GF-D8 (cell line): ENCODE measurements at regions not wholly inside any gene's neighbourhood (a gene's known extent, or its start where the extent isn't known, plus 50 kb on each side); places are given as distances from the start of the nearest gene placed in this dataset.

Experiments used
- DNase-seq: peaks from one replicate; lab custom pipeline; 2025; lab: John Stamatoyannopoulos, UW

DNA sequence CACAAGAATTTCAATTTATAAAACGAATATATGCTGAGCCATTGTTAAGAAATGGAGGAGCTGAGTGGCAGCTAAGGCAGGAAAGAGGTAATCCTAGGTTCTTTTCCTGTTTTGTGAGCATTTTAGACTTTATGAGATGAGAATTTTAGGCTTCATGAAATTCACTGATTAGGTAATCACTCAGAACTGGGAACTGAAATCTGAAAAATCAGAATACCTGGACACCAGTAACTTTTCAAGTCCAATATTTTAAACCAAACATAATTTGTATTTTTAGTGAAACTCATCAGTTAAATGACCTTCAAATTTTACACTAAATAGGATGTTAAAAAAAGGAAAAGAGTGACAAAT is 389.9 kb downstream of the HTR1B start:
- DNase-seq, result no peak

DNA sequence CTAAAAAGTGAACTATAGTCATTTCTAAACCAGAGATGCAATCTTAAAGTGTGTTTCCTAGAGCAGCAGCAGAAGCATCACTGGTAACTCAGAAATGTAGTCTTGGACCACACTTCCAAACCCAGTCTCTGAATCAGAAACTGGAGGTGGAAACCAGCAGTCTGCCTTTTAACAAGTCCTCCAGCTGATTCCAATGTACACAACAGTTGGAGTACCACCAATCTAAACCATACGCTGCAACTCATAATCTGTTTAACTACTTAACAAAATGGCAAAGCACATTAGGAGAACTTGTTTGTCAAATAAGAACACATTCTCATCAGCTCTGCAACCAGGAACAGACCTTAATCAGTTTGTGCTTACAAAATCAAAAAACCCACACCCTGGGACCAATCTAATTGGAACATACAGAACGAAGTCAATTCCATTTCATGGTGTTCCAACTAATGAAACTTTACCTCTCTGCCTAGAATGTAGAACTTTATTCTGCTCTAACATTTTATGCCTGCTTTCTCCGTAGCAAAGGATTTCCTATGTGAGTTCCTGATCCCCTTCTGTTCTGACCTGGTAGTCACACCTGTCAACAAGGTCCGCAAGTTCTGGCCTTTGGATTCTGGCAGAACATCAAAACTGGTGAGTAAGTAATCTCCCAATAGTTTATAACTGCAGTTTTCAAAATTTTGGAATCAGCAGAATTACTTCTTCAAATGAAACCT is 390.4 kb downstream of the HTR1B start:
- DNase-seq, result no peak

DNA sequence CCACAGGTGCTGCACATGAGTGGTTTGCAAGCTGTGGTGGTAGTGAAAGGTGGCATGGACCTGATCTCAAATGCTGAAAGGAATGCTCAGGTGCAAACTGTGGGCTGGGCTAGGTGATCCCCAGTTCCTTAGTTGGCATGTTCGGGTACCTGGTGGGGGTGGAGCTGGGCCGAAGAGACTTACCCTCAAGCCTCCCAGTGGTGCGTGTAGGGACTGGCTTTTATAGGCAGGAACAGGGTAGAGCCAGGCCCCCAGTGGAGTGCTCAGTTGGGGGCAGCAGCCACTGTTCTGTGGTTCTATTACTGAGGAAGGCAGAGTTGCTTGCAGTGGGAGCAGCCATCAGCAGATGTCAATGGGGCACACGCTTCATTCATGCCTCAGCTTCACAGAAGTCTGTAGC is 399.8 kb downstream of the HTR1B start:
- no peak for DNase-seq

DNA sequence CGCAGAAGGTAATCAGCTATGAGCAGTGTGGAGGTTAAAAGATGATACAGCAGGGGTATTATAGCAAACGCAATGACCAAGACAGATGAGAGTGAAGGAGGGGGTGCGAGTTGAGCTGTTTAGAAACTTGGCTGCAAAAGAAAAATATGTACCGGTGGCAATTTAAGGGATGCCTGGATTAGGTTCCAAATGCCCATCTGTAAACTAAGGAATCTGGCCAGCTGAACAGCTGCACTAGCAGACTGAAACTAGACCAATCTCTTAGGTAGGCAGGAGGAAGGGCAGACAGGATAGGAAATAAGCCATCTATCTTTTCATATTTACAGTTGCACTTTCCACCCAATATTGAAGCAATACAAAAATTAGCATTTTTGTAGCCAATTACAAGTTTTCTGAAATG is 407.6 kb downstream of the HTR1B start:
- no peak for DNase-seq

DNA sequence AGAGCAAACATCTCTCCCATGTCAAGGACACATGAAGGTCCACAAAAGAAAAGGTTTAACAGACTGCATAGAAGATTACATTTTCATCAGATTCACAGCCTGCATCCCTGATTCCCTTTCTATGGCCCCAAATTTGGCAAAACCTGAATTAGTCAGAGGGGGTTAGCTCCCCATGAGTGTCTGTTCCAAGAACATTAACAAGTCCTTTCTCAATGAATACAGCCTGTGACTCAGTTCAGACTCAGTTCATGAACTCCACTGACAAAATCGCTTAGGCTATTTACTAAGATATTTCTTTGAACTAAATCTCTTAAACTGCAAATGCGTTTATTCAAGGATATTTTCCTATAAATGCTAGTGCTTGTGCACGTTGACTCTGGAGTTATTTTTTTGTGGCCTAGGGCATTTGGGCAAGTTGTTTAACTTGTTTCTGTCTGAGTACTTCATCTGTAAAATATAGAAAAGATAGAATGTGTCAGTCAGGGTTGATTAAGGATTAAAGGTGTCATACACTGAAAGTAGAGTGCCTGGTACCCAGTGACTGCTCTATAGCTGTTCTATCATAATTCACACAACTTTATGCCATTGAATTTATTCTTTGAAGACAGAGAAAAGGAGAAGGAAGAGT is 422.6 kb downstream of the HTR1B start:
- DNase-seq, result no peak

DNA sequence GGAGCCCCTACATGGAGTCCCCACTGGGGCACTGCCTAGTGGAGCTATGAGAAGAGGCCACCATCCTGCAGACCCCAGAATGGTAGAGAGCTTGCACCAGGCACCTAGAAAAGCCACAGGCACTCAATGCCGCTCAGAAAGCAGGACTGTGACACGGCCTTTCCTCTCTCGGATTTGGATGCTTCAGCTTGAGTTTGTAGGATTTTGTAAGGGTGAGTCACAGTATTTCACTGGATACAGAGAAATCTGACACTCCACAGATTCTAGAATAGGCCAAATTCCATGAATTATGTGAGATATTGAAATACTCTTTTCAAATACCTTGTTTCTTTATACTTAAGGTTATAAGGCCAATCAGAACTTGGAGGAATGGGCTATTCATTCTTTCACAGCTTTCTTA is 424.5 kb downstream of the HTR1B start:
- no peak for DNase-seq

DNA sequence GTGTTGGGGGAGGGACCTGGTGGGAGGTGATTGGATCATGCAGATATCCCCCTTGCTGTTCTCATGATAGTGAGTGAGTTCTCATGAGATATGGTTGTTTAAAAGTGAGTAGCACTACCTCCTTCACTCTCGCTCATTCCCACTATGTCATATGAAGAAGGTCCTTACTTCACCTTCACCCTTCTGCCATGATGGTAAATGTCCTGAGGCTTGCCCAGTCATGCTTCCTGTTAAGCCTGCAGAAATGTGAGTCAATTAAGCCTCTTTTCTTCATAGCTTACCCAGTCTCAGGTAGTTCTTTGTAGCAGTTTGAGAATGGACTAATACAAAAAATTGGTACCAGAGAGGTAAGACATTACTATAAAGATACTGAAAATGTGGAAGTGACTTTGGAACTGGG is 425.9 kb downstream of the HTR1B start:
- no peak for DNase-seq

DNA sequence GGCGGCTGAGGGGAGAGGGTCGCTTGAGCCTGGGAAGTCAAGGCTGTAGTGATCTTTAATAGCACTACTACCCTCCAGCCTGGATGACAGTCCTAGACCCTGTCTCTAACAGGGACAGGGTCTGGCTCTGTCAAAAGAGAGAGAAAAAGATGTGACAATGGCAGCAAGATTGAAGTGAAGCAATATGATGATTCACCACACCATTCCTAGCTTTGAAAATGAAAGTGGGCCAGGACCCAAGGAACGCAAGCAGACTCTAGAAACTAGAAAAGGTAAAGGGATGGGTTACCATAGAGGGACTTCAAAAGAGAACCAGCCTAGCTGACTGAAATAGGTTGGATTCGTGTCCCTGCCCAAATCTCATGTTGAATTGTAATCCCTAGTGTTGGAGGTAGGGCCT is 426.9 kb downstream of the HTR1B start:
- DNase-seq, result no peak

DNA sequence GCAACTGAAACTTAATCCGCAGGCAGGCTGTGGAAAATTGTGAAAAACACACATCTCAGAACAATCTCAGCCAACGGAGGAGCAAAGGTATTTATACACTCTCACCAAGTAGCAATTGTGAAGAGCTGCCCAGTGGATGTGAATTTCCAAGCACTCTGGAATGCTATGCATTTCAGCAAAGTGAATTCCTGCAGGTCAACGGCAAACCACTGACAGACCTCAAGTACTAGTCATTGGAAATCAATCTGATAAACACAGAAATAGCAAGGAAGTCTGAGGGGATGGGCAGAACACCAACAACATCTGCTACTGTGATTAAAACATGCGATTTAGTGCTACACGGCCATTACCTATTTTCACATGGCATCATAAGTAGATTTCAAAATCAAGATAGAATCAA is 429.1 kb downstream of the HTR1B start:
- no peak for DNase-seq

DNA sequence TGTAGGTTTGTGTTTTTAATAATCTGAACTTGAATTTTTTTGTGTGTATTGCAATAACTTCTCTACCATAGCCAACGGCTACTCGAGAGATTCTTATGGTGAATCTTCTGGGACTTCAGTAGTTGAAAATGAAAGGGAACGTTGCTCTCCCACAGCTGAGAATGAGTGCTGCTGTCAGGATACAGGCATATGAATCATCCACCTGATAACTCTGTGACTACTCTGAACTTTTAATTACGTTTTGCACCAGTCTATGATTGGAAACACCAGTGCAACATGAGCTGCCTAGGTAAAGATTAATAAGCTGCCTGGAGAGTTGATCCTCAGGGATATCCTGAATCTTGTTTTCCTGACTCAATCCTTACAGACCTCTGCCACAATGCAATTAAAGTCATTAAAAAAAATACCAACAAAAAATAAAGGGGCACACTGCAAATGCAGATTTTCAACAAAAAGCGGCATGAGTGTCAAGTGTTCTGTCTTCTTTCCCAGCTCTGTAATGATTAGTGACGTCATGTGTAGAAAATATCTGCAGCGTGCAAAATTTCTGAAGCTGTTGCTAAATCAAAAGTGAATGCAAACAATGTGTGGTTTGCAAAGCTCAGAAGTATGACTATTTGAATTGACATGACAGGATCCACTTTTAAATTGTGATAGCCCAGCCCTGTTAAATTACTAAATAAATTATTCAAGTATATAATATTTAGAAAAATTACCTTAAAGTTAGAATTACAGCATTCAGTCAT is 432.2 kb downstream of the HTR1B start:
- DNase-seq, result no peak

DNA sequence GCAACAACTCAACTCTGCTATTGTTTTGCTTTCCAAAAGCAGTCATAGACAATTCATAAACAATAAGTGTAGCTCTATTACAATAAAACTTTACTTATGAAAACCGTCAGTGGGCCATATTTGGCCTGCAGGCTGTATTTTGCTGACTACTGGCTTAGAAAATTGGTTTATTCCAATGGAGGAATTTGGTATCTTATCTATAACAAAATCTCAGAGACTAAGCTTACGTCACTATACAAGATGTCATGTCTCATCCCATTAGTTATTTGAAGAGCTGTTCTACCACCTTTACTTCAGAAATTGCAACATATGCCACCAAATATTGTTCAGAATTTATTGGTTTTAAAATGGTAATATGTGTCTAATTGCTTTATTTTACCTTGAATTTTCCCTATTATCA is 436.9 kb downstream of the HTR1B start:
- no peak for DNase-seq

DNA sequence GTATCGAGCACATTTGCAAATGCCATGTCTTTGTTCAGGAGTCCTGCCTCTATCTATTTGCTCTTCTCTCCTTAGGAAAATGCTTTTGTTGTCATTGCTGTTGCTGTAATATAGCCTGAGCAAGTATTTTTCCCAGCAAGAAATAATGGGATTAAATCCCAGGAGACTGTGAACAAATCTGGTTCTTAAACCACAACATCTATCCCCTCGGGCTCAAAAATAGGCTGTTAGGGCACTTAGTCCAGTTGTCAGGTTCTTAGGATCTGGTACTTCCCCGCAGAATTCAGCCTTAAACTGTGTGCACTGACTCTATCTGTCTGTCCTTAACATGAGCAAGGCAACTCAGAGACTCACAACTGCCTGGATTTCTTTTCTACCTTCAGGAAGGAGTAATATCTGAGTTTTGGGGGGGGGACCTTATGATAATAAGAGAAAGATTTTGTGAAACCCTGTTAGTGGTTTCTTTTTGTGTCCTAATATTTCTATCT is 437.5 kb downstream of the HTR1B start:
- no peak for DNase-seq

DNA sequence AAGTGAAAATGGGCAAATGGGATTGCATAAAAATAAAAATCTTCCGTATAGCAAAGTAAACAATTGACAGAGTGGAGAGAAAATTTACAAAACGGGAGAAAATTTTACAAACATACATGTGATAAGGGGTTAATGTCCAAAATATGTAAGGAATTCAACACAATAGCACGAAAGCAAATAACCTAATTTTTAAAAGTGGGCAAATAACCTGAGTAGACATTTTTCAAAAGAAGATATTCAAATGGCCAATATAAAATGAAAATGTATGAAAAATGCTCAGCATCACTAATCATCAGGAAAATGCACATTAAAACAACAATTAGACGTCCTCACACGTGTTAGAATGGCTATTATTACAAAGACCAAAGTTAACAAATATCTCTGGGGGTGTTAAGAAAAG is 441.5 kb downstream of the HTR1B start:
- DNase-seq, result no peak

DNA sequence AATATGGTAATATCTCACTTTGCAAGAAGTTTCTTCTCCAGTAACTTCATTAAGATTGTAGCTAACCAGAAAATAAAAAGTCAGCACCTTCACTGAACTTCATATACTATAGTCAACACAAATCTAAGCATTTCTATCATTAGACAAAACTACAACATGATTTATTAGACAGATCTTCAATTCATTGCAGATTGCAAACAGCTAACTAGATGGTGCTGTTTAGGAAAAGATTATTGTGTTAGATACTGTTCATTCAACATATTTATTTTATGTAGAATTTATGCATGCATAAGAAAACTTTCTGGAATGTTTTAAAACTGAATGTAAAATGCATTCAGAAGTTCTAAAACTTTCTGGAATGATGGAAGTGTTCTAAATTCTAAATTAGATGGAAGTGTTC is 442.1 kb downstream of the HTR1B start:
- DNase-seq, result no peak

DNA sequence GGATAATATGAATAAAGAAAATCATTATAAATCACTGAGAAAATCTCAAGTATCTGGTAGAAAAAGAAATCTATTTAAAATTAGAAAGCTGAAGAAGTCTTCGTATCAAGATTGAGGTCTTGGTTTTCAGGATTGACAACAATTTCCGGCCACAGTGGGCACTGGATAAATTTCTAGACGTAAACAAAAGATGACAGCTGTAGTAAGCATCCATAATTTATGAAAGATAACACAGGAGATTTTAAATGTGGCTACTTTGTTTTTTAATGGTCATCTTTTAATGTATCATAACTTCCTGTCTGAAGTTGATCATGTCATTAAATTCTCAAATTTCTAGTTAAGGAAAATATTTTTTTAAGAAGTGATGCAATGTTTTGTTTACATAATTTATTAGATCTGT is 444.2 kb downstream of the HTR1B start:
- DNase-seq, result no peak

DNA sequence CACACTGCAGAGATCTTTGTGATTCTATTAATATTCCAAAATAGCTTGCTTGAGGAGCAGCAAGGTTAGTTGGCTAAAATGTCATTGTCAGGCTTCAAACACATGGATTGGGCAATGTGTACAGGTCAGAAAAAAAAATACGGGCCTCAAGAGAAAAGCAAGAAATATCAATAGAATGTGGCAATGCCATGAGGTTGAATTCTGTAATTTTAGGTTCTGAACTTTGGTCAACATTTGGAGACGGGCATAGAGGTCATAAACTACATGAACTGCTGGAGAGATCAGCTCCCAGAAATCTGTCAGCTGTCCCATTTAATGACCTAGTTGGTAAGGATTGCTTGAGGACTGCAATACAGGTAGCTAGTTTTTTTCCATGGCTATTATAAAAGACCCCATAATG is 445.8 kb downstream of the HTR1B start:
- DNase-seq, result no peak

DNA sequence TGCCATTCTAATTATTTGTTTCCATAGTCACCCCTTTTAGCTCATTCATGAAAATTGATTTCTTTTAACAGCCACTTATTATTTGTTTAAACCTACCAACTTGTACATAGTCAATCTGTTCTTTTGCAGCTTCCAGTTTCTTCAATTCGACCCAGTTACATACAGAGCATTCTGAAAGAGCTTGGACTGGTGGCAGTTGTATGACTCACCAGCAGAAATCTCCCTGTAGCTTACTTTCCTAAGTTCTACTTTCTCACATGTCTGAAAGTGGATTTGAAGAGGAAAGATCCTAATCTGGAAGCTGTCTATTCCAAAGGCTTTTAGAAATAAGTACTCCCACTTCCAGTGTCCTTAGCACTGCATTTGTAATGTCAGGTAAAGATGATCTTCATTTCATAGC is 447.9 kb downstream of the HTR1B start:
- DNase-seq, result no peak

DNA sequence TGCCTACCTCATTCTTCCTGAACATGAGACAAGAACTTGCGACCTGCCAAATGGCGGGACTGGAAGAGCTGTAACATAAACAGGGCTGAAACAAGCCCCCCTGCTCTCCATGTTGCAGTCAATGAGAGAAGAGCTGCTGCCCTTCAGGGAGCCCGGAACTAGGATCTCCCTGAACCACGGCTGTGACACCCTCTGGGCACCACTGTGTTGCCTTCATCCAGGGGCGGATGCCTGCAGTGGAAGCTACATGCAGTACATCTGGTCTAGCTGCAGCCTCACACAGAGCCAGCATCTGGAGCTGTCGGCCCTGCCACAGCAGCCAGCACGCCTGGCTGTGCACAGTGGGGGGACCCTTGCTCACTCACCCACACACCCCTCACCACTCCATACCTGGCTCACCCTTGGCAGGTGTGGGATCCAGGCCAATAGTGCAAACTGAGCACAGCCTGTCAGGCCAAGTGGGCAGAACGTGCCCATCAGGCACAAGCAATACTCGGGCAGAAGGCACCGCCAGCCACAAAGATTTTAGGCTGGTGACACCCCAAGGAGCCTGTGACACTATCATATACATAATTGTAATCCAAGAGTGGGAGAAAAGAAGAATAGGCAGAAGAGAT is 451.3 kb downstream of the HTR1B start:
- no peak for DNase-seq

DNA sequence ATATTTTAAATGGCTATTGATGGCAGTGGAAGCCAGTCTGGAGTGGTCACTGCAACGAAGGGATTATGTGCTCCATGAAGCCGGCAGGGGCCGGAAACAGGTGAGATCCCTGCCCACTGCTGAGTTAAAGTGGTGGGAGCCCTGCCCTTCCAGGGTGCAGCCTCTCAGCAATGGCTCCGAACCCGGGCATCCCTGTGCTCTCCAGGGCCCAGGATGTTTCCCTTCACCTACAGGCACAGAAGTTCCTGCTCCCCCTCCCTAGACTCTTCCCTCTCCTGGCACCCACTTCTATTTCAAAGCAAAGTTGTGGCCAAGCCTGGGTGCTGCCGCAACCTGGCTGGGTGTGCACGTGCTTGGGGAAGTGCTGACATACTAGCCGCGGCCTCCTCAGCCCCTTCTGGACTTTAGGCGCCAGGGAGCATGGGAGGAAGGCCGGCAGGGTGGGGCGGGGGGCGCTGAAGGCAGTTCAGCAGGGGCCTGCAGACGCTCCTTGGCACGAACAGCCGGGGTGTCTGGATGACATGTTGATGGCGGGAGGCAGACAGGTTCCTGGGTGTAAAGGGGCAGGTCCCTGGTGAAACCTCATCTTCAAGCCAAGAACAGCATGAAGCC is 452.3 kb downstream of the HTR1B start:
- no peak for DNase-seq

DNA sequence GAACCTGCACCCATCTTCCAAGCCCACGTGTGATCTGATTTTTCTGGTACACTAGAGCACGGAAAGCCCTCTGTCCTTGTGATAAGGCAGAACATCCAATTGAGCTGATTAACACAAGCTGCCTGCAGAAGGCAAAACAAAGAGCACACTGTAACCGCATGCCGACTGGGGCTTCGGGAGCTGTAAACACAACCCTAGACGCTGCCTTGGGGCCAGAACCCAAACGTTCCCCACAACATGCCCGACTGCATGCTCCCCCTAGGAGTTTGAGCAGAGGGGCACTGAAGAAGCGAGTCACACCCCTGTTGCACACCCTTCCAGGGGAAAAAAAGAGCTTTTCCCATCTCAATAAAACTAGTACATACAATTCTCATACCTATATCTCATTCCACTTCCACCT is 470.7 kb downstream of the HTR1B start:
- no peak for DNase-seq

DNA sequence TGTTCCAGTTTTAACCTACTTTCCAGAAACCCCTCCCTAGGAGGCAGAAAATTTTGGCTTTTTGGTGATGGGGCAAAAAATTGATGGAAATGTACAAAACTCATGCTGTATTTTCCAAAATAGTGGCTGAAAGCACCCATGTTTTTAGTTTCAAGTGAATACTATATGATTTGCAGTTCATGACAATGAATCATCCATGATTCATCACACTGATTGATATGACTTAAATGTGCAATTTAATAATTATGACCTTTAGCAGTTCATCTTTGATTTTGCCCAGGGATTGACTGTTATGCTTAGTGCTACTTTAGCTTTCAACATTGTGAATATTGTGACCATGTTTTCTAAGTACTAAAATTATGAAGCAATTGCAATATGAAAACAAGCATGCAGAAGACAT is 478.7 kb downstream of the HTR1B start:
- DNase-seq, result no peak

DNA sequence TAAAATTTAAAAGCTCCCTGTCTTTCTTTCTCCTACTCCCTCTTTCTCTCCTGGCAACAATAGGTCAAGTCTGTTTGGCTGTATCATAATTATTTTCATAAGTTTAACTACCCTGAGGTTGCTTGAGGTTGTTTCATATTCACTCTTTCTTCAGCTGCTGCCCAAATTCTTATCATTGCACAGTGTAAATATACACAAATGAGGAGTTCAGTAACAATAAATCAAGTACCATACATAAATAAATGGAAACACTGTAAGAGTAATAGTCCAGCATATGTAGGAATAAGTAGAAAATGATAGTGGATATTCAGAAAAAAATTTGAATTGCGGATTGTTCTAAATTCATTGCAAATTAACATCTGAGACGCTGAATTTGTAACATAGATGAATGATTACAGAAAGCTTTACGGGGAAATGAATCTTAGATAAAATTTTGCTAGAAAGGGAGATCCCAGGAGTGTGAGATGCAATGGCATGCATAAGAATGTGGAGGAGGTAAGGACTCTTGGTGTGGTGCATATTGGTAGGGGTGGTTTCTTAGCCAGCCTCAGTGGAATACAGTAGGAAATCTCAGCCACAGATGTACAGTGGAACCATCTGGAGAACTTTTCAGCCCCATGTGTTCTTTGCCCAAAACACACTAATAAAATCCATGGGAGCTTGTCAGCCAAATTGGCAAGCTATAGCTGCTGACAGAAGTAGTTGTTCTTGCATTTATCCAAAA is 480.7 kb downstream of the HTR1B start:
- DNase-seq, result no peak
